OCI-LY7 (cell line): ENCODE measurements at regions not wholly inside any gene's neighbourhood (a gene's known extent, or its start where the extent isn't known, plus 50 kb on each side); places are given as distances from the start of the nearest gene placed in this dataset.

Experiments used
- BruUV-seq: library from RNA; stranded (reverse); fragments of 400-500 nt; replicated peaks from 2 replicates; lab custom pipeline; 2021; lab: Mats Ljungman, UMichigan
- CTCF ChIA-PET: fragments of 300-600 bp; sonication (Branson Sonifier 250); formaldehyde crosslinking; loops from one replicate; lab custom pipeline; 2022; ENCODE audit warnings: antibody characterized with exemption; ENCODE audit not compliant: unreplicated experiment; lab: Charles Lee
- POLR2A ChIA-PET: fragments of 300-600 bp; sonication (Branson Sonifier 250); formaldehyde crosslinking; loops from one replicate; lab custom pipeline; 2022; ENCODE audit warnings: antibody characterized with exemption; lab: Charles Lee
- DNase-seq: peaks from one replicate; pipeline ENCODE4 v3.0.0-alpha.2; 2015; ENCODE audit warnings: low spot score
- H2AFZ ChIP-seq: fragments of 200-600 bp; sonication (generic), shearing (Covaris generic); 2 replicates; pipeline ENCODE4 v1.6.1; 2014; ENCODE audit warnings: mild to moderate bottlenecking, antibody characterized with exemption, low read length, moderate library complexity
- H3K27ac ChIP-seq: fragments of 200-600 bp; sonication (generic); 2 replicates; pipeline ENCODE4 v1.5.1; 2014; ENCODE audit warnings: mixed run types, low read depth, mild to moderate bottlenecking, moderate library complexity, low read length, inconsistent platforms; ENCODE audit not compliant: poor library complexity, severe bottlenecking
- H3K36me3 ChIP-seq: fragments of 200-600 bp; sonication (generic); 2 replicates; pipeline ENCODE4 v1.6.1; 2014; ENCODE audit warnings: mild to moderate bottlenecking, antibody characterized with exemption, low read length, moderate library complexity, mixed read lengths; ENCODE audit not compliant: insufficient read depth
- H3K4me1 ChIP-seq: fragments of 200-600 bp; sonication (generic); 2 replicates; pipeline ENCODE4 v1.5.1; 2014; ENCODE audit warnings: mild to moderate bottlenecking, low read length; ENCODE audit not compliant: insufficient read depth, poor library complexity, severe bottlenecking
- H3K4me2 ChIP-seq: fragments of 200-600 bp; sonication (generic); 2 replicates; pipeline ENCODE4 v1.6.1; 2014; ENCODE audit warnings: mild to moderate bottlenecking, low read length
- H3K4me3 ChIP-seq: fragments of 200-600 bp; sonication (generic); 2 replicates; pipeline ENCODE4 v1.5.1; 2014; ENCODE audit warnings: mild to moderate bottlenecking, low read depth, low read length; ENCODE audit not compliant: poor library complexity, severe bottlenecking
- H3K79me2 ChIP-seq: fragments of 200-600 bp; sonication (generic); 2 replicates; pipeline ENCODE4 v1.6.1; 2016; ENCODE audit warnings: low read depth, mild to moderate bottlenecking, low read length, moderate library complexity, mixed read lengths; ENCODE audit not compliant: insufficient read depth
- H3K9me2 ChIP-seq: fragments of 200-600 bp; sonication (generic); 2 replicates; pipeline ENCODE4 v1.6.1; 2016; ENCODE audit warnings: mild to moderate bottlenecking, low read length, mixed read lengths; ENCODE audit not compliant: insufficient read depth
- H3K9me3 ChIP-seq: fragments of 200-600 bp; sonication (generic); 2 replicates; pipeline ENCODE4 v1.6.1; 2014; ENCODE audit warnings: mild to moderate bottlenecking, mixed run types, low read length, mixed read lengths
- H4K20me1 ChIP-seq: fragments of 200-600 bp; sonication (generic); 2 replicates; pipeline ENCODE4 v1.6.1; 2014; ENCODE audit warnings: mild to moderate bottlenecking, antibody characterized with exemption, low read length, moderate library complexity, mixed read lengths; ENCODE audit not compliant: insufficient read depth
- EZH2phosphoT487 ChIP-seq: fragments of 200-600 bp; sonication (generic); IDR thresholded peaks from 2 replicates; pipeline ENCODE4 v1.6.1; 2018; ENCODE audit warnings: low read depth, borderline replicate concordance, mild to moderate bottlenecking, mixed run types, antibody characterized with exemption, low read length, moderate library complexity, mixed read lengths
- intact Hi-C: fragments of 100-400 bp; cut with micrococcal nuclease; formaldehyde crosslinking; loops from one replicate; pipeline ENCODE4 v1.10.0; 2022; ENCODE audit not compliant: unreplicated experiment
- TF ChIP-seq, protein P1 (sequence below): fragments of 200-600 bp; sonication (generic); conservative IDR thresholded peaks from 2 replicates; pipeline ENCODE4 v1.5.1; 2014; ENCODE audit warnings: mild to moderate bottlenecking, antibody characterized with exemption, low read length, moderate library complexity, mixed read lengths

DNA sequence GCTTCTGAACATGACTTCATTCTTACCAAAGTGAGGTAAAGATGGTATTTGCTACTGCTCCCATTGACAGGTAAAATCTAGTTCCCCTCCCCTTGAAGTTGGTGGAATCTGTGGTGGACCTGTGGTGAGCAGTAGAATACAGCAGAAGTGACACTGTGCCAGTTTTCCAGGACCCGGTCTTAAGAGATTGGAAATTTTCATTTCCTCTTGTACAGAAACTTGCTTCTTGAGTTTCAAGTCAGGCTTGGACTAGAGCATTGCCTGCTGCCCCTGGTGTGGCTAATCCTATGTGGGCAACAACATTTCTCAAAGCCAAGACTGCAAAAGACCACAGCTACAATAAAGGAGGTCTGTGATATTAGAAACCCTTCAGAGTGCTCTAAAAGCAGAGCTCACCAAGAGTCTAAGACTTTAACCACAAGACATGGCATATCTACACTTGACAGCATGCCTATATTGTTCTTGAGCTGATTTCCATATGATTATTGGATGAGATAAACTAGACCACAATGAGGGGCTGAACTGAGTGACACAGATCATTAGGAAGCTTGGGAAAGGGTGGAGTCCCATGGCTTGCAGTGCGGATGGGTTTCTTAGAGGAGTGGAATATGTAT, 458.1 kb downstream of the BCL11A start:
- ChIA-PET POLR2A (interaction anchor here (0.6 to 0.7 kb wide), 2 partner anchors 13 to 755 kb away, joined by 3 read pairs; no protein-coding TSS in a partner anchor), CTCF (no interaction called here)
- no peak overlapping the region for H3K4me3 ChIP-seq
- H4K20me1 ChIP-seq = no peaks in the 10 kb centered on the region
- H3K36me3 ChIP-seq = no peaks in the 10 kb centered on the region
- TF ChIP-seq, protein P1, sequence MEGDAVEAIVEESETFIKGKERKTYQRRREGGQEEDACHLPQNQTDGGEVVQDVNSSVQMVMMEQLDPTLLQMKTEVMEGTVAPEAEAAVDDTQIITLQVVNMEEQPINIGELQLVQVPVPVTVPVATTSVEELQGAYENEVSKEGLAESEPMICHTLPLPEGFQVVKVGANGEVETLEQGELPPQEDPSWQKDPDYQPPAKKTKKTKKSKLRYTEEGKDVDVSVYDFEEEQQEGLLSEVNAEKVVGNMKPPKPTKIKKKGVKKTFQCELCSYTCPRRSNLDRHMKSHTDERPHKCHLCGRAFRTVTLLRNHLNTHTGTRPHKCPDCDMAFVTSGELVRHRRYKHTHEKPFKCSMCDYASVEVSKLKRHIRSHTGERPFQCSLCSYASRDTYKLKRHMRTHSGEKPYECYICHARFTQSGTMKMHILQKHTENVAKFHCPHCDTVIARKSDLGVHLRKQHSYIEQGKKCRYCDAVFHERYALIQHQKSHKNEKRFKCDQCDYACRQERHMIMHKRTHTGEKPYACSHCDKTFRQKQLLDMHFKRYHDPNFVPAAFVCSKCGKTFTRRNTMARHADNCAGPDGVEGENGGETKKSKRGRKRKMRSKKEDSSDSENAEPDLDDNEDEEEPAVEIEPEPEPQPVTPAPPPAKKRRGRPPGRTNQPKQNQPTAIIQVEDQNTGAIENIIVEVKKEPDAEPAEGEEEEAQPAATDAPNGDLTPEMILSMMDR = no peak
- TF ChIP-seq EZH2phosphoT487 = no peak
- intact Hi-C loops = no loop called here
- no peaks in the 10 kb centered on the region for H3K9me2 ChIP-seq
- no peaks in the 10 kb centered on the region for H3K79me2 ChIP-seq
- H3K9me3 ChIP-seq = no peaks in the 10 kb centered on the region
- no peak overlapping the region for H3K4me2 ChIP-seq
- H2AFZ ChIP-seq = no peak overlapping the region
- BruUV-seq = no TSS peak
- no peak for DNase-seq
- no peak overlapping the region for H3K27ac ChIP-seq
- H3K4me1 ChIP-seq = no peaks in the 10 kb centered on the region

DNA sequence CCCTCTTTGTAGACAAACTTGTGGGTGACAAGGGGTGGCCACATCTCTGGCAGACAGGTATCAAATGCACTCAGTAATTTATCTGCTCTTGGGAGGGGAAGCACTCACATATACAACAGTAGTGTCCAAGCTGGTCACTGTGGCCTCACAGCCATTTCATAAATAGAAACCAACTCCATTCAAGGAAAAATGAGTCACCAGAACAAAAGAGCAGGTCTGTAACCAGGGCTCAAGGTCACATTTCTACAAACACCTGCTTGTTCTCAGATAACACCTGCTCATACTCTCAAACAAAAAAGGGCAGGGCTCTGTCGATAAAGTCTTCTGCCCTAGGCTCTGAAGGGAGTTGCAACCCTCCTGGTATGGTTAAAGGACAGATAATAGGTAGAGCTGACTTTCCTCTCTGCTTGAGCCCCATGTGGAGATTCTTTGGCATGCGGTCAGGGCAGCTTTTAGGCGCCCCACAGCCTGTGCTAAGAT, 459.0 kb downstream of the BCL11A start:
- Histone ChIP-seq H2AFZ (no peak overlapping the region), H3K9me3 (no peaks in the 10 kb centered on the region), H3K27ac (no peak overlapping the region), H3K4me1 (no peaks in the 10 kb centered on the region), H3K79me2 (no peaks in the 10 kb centered on the region), H3K9me2 (no peaks in the 10 kb centered on the region), H3K4me2 (no peak overlapping the region), H3K4me3 (no peak overlapping the region), H3K36me3 (no peaks in the 10 kb centered on the region), H4K20me1 (no peaks in the 10 kb centered on the region)
- DNase-seq = no peak
- TF ChIP-seq, protein P1 = no peak
- TF ChIP-seq EZH2phosphoT487 = no peak
- ChIA-PET POLR2A (no interaction called here), CTCF (no interaction called here)
- intact Hi-C loops = no loop called here
- BruUV-seq = no TSS peak

DNA sequence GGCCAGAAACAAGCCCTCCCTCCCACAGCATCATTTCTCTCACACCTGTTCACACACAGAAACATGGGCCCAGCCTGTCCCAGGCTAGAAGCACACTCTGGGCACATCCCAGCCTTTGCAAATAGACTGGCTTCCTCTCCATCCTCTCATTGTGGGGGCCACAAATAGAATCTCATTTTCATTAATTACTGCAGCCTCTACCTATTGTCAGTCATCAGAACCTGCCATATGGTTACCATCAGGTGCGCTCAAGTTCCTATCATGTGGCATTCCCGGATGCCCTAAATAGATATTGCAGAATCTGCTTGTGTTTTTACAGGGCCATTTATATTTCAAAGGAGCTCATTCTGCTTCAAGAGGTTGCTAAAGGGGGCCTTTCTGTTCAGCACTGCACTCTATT, 460.7 kb downstream of the BCL11A start:
- Histone ChIP-seq H3K9me2 (no peaks in the 10 kb centered on the region), H3K9me3 (no peaks in the 10 kb centered on the region), H3K27ac (no peak overlapping the region), H3K4me2 (no peak overlapping the region), H3K79me2 (no peaks in the 10 kb centered on the region), H4K20me1 (no peaks in the 10 kb centered on the region), H3K4me3 (no peak overlapping the region), H3K36me3 (no peaks in the 10 kb centered on the region), H3K4me1 (no peaks in the 10 kb centered on the region), H2AFZ (no peak overlapping the region)
- TF ChIP-seq, protein P1 = no peak
- TF ChIP-seq EZH2phosphoT487 = no peak
- ChIA-PET POLR2A (interaction anchor here (0.6 to 1.2 kb wide), 3 partner anchors 20 to 365 kb away, joined by 3 read pairs; no protein-coding TSS in a partner anchor), CTCF (no interaction called here)
- BruUV-seq = no TSS peak
- intact Hi-C loops = no loop called here
- DNase-seq = no peak
